ENCODE measurements at regions not wholly inside any gene's neighbourhood (a gene's known extent, or its start where the extent isn't known, plus 50 kb on each side); places are given as distances from the start of the nearest gene placed in this dataset.
"Not testable (repeated sequence)": the region's sequence is repeated elsewhere in the genome, so short reads cannot be mapped to it uniquely, and the experiment has no call there.

- SMC1A ChIA-PET (ENCODE audit: uncharacterized antibody, unreplicated experiment), result no interaction called here
- Histone ChIP-seq H2AFZ (ENCODE audit: control insufficient read depth, low read depth, low read length) (peak overlapping the region; percentile 17; the same call in 1 of the 2 replicates), H3K27ac (ENCODE audit: control insufficient read depth, insufficient read depth) (no peak overlapping the region), H3K4me3 (no peak overlapping the region), H3K27me3 (replicated peaks in 1 of 2; ENCODE audit: control insufficient read depth in 2 of 2, insufficient read depth in 2 of 2, low read length in 1 of 2) (no peaks in the 10 kb centered on the region), H3K79me2 (ENCODE audit: control insufficient read depth, insufficient read depth, low read length) (no peaks in the 10 kb centered on the region), H4K20me1 (ENCODE audit: control insufficient read depth, insufficient read depth) (no peaks in the 10 kb centered on the region), H3K9ac (ENCODE audit: control insufficient read depth, insufficient read depth, low read length) (no peak overlapping the region), H3K9me3 (replicated peaks; ENCODE audit: control insufficient read depth, insufficient read depth, low read length) (no peaks in the 10 kb centered on the region), H3K4me2 (ENCODE audit: control insufficient read depth, insufficient read depth) (no peak overlapping the region), H3K4me1 (ENCODE audit: control insufficient read depth, insufficient read depth, low read length) (no peaks in the 10 kb centered on the region), H3K36me3 (ENCODE audit: control insufficient read depth in 2 of 2, insufficient read depth in 2 of 2, low read length in 1 of 2) (no peaks in the 10 kb centered on the region)
- RAD21 ChIA-PET (ENCODE audit: unreplicated experiment), result no interaction called here
- POLR2A ChIA-PET, result no interaction called here
- ATAC-seq (no peak), FAIRE-seq (no peak), DNase-seq (ENCODE audit: low read depth, low spot score) (no peak)
- CTCF ChIA-PET, result no interaction called here
- intact Hi-C loops (cut with micrococcal nuclease; ENCODE audit: unreplicated experiment) (no loop called here), in situ Hi-C loops (cut with MboI) (no loop called here)
- 0% methylated on average over 2 of the region's 2 CpGs for WGBS (ENCODE audit: insufficient coverage, insufficient replicate concordance, low lambda C conversion rate, missing lambda C conversion rate)
- no peak for TF ChIP-seq MXI1 (IDR thresholded peaks at IDR 0.05; ENCODE audit: low read depth, low read length)
- no peak for TF ChIP-seq NKRF (conservative IDR thresholded peaks at IDR 0.05)
- TF ChIP-seq IRF4 (IDR thresholded peaks at IDR 0.05; ENCODE audit: low read depth, low read length), result no peak
- TF ChIP-seq STAT3 (IDR thresholded peaks at IDR 0.05; ENCODE audit: low read depth, low read length), result no peak
- TF ChIP-seq NFYA (IDR thresholded peaks at IDR 0.05; ENCODE audit: borderline replicate concordance, low read depth, low read length), result no peak
- TF ChIP-seq IKZF2 (IDR thresholded peaks at IDR 0.05), result no peak
- TF ChIP-seq USF1 (IDR thresholded peaks at IDR 0.05; ENCODE audit: borderline replicate concordance, extremely low read length, insufficient read depth, low read depth, low read length), result no peak
- TF ChIP-seq NBN (IDR thresholded peaks at IDR 0.05), result no peak
- TF ChIP-seq ASH2L (IDR thresholded peaks at IDR 0.05; ENCODE audit: borderline replicate concordance, low read depth), result no peak
- TF ChIP-seq SPI1 (IDR thresholded peaks at IDR 0.05; ENCODE audit: borderline replicate concordance, insufficient read depth, low read depth, low read length), result no peak
- TF ChIP-seq DPF2 (IDR thresholded peaks at IDR 0.05), result no peak
- no peak for TF ChIP-seq NFXL1 (IDR thresholded peaks at IDR 0.05; ENCODE audit: borderline replicate concordance)
- TF ChIP-seq FOXM1 (IDR thresholded peaks at IDR 0.05; ENCODE audit: low read depth, low read length), result no peak
- TF ChIP-seq ZNF24 (IDR thresholded peaks at IDR 0.05), result no peak
- no peak for TF ChIP-seq SP1 (IDR thresholded peaks at IDR 0.05; ENCODE audit: low read depth, low read length)
- no TSS peak for BruUV-seq (replicated peaks)
Measured at GRCh38 chr4:131721883-131722282, 1427.2 kb upstream of the PCDH10 start.

GRCh38 chr4:131723069-131723468 is 1426.0 kb upstream of the PCDH10 start:
- H2AFZ ChIP-seq (ENCODE audit: control insufficient read depth, low read depth, low read length); POLR2A ChIA-PET; FAIRE-seq; CTCF ChIA-PET; H3K9ac ChIP-seq (ENCODE audit: control insufficient read depth, insufficient read depth, low read length); H3K4me2 ChIP-seq (ENCODE audit: control insufficient read depth, insufficient read depth); H3K27ac ChIP-seq (ENCODE audit: control insufficient read depth, insufficient read depth); SMC1A ChIA-PET (ENCODE audit: uncharacterized antibody, unreplicated experiment); DNase-seq (ENCODE audit: low read depth, low spot score); H3K79me2 ChIP-seq (ENCODE audit: control insufficient read depth, insufficient read depth, low read length); intact Hi-C loops (cut with micrococcal nuclease; ENCODE audit: unreplicated experiment); H3K36me3 ChIP-seq (ENCODE audit: control insufficient read depth in 2 of 2, insufficient read depth in 2 of 2, low read length in 1 of 2); H3K4me3 ChIP-seq; ATAC-seq; H4K20me1 ChIP-seq (ENCODE audit: control insufficient read depth, insufficient read depth); in situ Hi-C loops (cut with MboI); RAD21 ChIA-PET (ENCODE audit: unreplicated experiment); BruUV-seq (replicated peaks); H3K9me3 ChIP-seq (replicated peaks; ENCODE audit: control insufficient read depth, insufficient read depth, low read length); H3K27me3 ChIP-seq (replicated peaks in 1 of 2; ENCODE audit: control insufficient read depth in 2 of 2, insufficient read depth in 2 of 2, low read length in 1 of 2); H3K4me1 ChIP-seq (ENCODE audit: control insufficient read depth, insufficient read depth, low read length): not testable (repeated sequence)
- 84% methylated on average over 14 of the region's 24 CpGs for WGBS (ENCODE audit: insufficient coverage, insufficient replicate concordance, low lambda C conversion rate, missing lambda C conversion rate)

Data from GM12878 (cell line).